SH-SY5Y (cell line): ENCODE measurements at regions not wholly inside any gene's neighbourhood (a gene's known extent, or its start where the extent isn't known, plus 50 kb on each side); places are given as distances from the start of the nearest gene placed in this dataset.

Source experiments
- GATA2 ChIP-seq: IDR thresholded peaks from 2 replicates; pipeline ENCODE4 v1.6.1; 2011; ENCODE audit warnings: mild to moderate bottlenecking, low read depth, low read length
- GATA3 ChIP-seq: IDR thresholded peaks from 2 replicates; pipeline ENCODE4 v1.6.1; 2011; ENCODE audit warnings: low read depth, mild to moderate bottlenecking, low read length, moderate library complexity

DNA sequence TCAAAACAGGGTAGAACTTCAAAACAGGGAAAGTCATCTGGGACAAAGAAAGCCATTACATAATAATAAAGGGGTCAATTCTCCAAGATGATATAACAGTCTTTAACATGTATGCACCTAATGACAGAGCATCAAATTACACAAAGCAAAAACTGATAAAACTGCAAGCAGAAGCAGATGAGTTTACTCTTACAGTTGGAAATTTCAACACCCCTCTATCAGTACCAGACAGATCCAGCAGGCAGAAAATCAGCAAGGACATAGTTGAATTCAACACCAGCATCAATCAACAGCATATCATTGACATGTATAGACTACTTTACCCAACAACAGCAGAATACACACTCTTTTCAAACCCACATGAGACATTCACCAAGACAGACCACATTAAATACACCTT is 233.0 kb upstream of the NEBL start:
- no peak for TF ChIP-seq GATA2
- no peak for TF ChIP-seq GATA3

GRCh38 chr10:21125471-21126228 is 228.5 kb upstream of the NEBL start:
- TF ChIP-seq GATA3, result no peak
- TF ChIP-seq GATA2, result no peak

- TF ChIP-seq GATA2 (no peak), GATA3 (no peak)
These were observed 225.8 kb upstream of the NEBL start for GRCh38 chr10:21122907-21123306.

DNA sequence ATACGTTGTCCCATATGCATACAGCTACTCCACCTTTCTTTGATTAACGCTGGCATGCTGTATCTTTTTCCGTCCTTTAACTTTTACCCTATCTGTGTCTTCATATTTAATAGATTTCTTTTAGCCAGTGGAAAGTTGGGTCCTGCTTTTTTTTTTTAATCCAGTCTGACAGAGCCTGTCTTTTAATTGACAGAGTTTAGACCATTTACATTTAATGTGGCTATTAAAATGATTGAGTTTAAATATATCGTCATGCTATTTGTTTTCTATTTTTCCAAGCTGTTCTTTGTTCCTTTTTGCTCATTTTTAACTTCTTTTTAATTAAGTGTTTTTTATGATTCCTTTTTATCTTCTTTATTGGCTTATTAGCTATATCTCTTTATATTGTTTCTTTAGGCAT is 217.6 kb upstream of the NEBL start:
- TF ChIP-seq GATA2 (no peak), GATA3 (no peak)

DNA sequence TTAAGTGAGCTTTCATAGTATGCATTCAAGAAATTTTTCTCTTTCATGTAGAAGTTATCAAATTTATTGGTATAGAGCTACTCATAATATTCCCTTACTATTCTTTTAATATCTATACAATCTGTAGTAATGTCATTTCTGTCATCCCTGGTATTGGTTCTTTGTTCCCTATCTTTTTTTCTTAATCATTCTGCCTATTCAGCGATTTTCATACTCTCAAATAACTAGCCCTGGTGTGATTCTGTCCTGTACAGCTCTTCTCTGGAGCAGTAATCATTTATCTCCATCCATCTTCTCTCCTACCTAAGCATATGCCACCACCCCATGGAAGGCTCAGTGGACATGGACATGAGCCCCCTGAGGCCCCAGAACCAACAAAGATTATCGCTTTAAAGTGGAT is 213.2 kb upstream of the NEBL start:
- no peak for TF ChIP-seq GATA2
- TF ChIP-seq GATA3, result no peak

- TF ChIP-seq GATA3 (no peak), GATA2 (no peak)
These were observed 203.9 kb upstream of the NEBL start for GRCh38 chr10:21100871-21101514.

DNA sequence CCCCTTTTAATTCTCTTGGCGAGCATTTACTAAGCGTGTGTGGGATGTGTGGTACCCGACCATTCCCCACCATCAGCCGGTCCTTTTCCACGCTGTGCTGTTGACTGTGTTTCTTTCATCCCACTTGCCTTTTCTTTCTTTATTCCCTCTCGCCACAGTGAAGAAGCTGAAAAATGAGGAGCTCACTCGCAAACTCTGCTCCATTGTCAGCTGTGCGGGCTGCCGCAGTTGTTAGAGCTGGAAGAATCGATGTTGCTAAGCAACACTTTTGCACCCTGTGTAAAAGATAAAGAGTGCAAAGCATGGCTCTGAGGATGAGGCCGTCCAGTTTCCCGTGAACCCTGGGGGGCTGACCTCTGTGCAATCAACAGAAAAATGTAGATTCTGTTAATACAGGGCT is 203.1 kb upstream of the NEBL start:
- TF ChIP-seq GATA3, result no peak
- TF ChIP-seq GATA2, result no peak

- TF ChIP-seq GATA3 (peak; percentile 97), GATA2 (peak; percentile 88)
These were observed 202.4 kb upstream of the NEBL start for GRCh38 chr10:21099291-21100062.

DNA sequence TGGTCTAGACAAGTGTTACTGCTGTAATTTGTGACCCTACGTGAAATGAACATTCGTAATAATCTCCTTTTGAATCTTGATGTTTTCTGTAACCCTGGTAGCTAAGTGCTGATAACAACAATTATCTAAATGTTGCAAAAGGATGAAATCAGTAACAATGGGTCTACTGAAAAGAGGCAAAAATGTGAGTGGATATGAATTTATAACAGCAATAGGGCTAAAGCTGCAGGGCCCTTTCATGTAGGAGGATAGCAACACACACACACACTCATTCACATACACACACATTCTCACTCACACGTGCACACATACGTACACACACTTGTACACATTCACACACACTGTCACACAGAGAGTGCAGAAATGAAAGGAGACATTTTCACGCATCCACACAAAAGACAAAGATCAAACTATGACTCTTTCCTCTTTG is 200.8 kb upstream of the NEBL start:
- TF ChIP-seq GATA3 (no peak; the same call in 1 of the 2 replicates), GATA2 (no peak)

GRCh38 chr10:21095494-21096055 is 198.5 kb upstream of the NEBL start:
- TF ChIP-seq GATA2 (no peak), GATA3 (no peak)

GRCh38 chr10:21095073-21095472 is 198.0 kb upstream of the NEBL start:
- TF ChIP-seq GATA2 (no peak), GATA3 (no peak)

- TF ChIP-seq GATA3, result no peak
- TF ChIP-seq GATA2, result no peak
These were observed 195.8 kb upstream of the NEBL start for GRCh38 chr10:21092683-21093524.

DNA sequence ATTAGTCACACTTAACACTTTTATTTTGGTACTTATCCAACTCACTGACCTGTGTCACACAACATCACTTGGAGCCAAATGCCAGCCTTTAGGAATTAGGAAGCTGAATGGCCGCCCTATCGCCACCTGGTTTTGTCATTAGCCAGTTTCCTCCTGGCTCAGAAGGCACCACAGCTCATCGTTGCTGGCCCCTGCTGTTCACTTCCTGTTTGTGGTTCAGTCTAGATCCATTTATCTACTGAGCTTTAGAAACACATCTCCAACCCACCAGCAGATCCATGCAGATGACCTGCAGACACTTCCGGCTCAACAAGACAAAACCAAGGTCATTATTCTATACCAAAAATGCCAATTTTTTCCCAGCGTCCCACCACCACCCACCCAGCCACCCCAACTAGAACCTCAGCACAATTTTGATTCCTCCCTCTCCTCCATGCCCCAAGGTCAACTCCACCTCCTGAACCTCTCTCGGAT is 193.5 kb upstream of the NEBL start:
- TF ChIP-seq GATA2 (no peak), GATA3 (no peak)
